Activated T-helper 1 cell treated with anti-CD3 and anti-CD28 coated beads, Interleukin-12 subunit alpha, Interleukin-12 subunit beta, Interleukin-2, Interleukin-4 antibody, amounts not matched to agents 30 ng/mL and 10 ng/mL and 1 ng/mL, durations not matched to agents 14 hours and 24 hours and 36 hours (primary cell): ENCODE measurements at regions not wholly inside any gene's neighbourhood (a gene's known extent, or its start where the extent isn't known, plus 50 kb on each side); places are given as distances from the start of the nearest gene placed in this dataset.
"Not testable (repeated sequence)": the region's sequence is repeated elsewhere in the genome, so short reads cannot be mapped to it uniquely, and the experiment has no call there.

Experiments
- DNase-seq: peaks from one replicate; pipeline ENCODE4 v3.0.0; 2021; ENCODE audit warnings: low spot score
- H3K27ac Mint-ChIP-seq: one replicate; pipeline ENCODE4 v1.8.0; 2021; ENCODE audit warnings: mild to moderate bottlenecking, mixed read lengths
- H3K27me3 Mint-ChIP-seq: one replicate; pipeline ENCODE4 v1.8.0; 2022; ENCODE audit warnings: mild to moderate bottlenecking, moderate library complexity, mixed read lengths; ENCODE audit not compliant: insufficient read depth
- H3K36me3 Mint-ChIP-seq: one replicate; pipeline ENCODE4 v1.8.0; 2021; ENCODE audit warnings: low read depth, mixed read lengths
- H3K4me1 Mint-ChIP-seq: one replicate; pipeline ENCODE4 v1.8.0; 2021; ENCODE audit warnings: low read depth, mixed read lengths
- H3K4me3 Mint-ChIP-seq: one replicate; pipeline ENCODE4 v1.8.0; 2021; ENCODE audit warnings: mild to moderate bottlenecking, moderate library complexity, mixed read lengths
- H3K9me3 Mint-ChIP-seq: one replicate; pipeline ENCODE4 v1.8.0; 2021; ENCODE audit warnings: mixed read lengths
- intact Hi-C: fragments of 100-400 bp; cut with micrococcal nuclease; formaldehyde crosslinking; loops from one replicate; pipeline ENCODE4 v1.15.1; 2024

DNA sequence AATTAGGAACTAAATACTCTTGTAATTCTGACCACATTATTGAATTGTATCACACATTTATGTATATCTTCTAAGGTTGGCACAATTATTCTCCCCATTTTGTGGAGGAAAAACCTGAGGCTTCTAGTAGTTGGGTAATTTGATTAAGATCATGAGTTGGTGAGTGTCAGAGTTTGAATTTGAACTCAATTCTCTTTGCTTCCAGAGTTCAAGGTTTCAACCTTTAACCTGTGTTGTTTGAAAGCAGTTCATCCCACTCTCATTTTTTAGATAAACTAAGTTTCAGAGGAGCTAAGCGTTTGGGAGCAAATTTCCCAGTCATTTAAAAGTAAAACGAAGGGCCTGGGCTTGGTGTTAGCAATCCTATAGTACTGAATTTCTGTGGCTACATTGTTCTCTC is 293.4 kb downstream of the ADGRL2 start:
- H3K4me3 Mint-ChIP-seq: no peak overlapping the region
- no peak for DNase-seq

GRCh38 chr1:82091729-82092128 is 291.0 kb downstream of the ADGRL2 start:
- Mint-ChIP-seq H3K4me1 (no peaks in the 10 kb centered on the region), H3K4me3 (no peak overlapping the region), H3K36me3 (no peaks in the 10 kb centered on the region), H3K27me3 (peaks cover 2% of the 10 kb centered on the region), H3K9me3 (no peaks in the 10 kb centered on the region), H3K27ac (no peak overlapping the region)
- no peak for DNase-seq
- intact Hi-C loops: no loop called here

More for the DNA sequence above, 293.4 kb downstream of the ADGRL2 start:
- no peak overlapping the region for H3K27ac Mint-ChIP-seq
- no peaks in the 10 kb centered on the region for H3K36me3 Mint-ChIP-seq
- peaks cover 2% of the 10 kb centered on the region for H3K27me3 Mint-ChIP-seq
- intact Hi-C loops: no loop called here
- H3K9me3 Mint-ChIP-seq: no peaks in the 10 kb centered on the region
- H3K4me1 Mint-ChIP-seq: no peaks in the 10 kb centered on the region

GRCh38 chr1:82091265-82091664 is 290.5 kb downstream of the ADGRL2 start:
- no peaks in the 10 kb centered on the region for H3K9me3 Mint-ChIP-seq
- DNase-seq: no peak
- no peaks in the 10 kb centered on the region for H3K4me1 Mint-ChIP-seq
- H3K27me3 Mint-ChIP-seq: peaks cover 2% of the 10 kb centered on the region
- intact Hi-C loops: no loop called here
- no peak overlapping the region for H3K27ac Mint-ChIP-seq
- no peaks in the 10 kb centered on the region for H3K36me3 Mint-ChIP-seq
- no peak overlapping the region for H3K4me3 Mint-ChIP-seq

GRCh38 chr1:82090104-82090503 is 289.4 kb downstream of the ADGRL2 start:
- Mint-ChIP-seq H3K4me3 (no peak overlapping the region), H3K27me3 (no peaks in the 10 kb centered on the region), H3K9me3 (no peaks in the 10 kb centered on the region), H3K4me1 (no peaks in the 10 kb centered on the region), H3K36me3 (no peaks in the 10 kb centered on the region), H3K27ac (no peak overlapping the region)
- intact Hi-C loops: no loop called here
- DNase-seq: no peak

DNA sequence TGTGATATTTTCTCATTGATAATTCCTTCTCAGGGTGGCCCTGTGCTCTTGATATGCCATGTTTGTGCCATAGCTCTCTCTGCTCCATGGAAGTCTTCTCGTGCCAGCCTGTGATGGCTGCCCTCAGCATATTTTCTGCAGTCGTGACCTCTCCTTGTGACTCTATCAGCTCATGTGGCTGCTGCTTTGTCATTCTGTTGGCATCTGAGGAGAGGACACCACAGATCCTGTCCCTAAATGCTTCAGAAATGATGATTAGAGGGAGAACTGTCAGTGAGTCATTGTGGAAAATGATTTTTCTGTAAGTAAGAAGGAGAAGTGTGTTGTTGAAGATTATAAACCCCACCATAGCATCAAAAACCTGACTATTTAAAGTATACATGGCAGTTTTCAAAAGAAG is 286.0 kb downstream of the ADGRL2 start:
- Mint-ChIP-seq H3K4me1 (no peaks in the 10 kb centered on the region), H3K36me3 (no peaks in the 10 kb centered on the region), H3K9me3 (no peaks in the 10 kb centered on the region), H3K27me3 (no peaks in the 10 kb centered on the region), H3K27ac (no peak overlapping the region), H3K4me3 (no peak overlapping the region)
- intact Hi-C loops: no loop called here
- DNase-seq: no peak

DNA sequence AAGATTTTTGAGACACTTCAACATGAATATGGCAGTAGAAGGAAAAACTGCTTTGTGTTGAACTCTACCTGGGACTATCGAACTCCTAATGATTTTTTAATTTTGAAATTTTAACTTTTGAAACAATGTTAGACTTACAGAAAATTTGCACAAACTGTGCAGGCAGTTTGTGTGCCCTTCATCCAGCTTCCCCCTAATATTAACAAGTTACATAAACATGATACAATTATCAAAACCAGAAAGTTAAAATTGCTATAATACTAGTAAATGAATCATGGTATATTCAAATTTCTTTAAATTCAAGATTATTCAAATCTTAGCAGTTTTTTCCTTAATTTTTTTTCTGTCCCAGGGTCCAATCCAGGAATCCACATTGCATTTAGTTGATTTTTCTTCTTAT is 278.9 kb downstream of the ADGRL2 start:
- intact Hi-C loops: no loop called here

GRCh38 chr1:82073659-82074058 is 272.9 kb downstream of the ADGRL2 start:
- Mint-ChIP-seq H3K36me3 (no peaks in the 10 kb centered on the region), H3K4me3 (no peak overlapping the region), H3K9me3 (no peaks in the 10 kb centered on the region), H3K27me3 (no peaks in the 10 kb centered on the region), H3K4me1 (no peaks in the 10 kb centered on the region), H3K27ac (no peak overlapping the region)
- DNase-seq: no peak
- intact Hi-C loops: no loop called here

More for the DNA sequence above, 278.9 kb downstream of the ADGRL2 start:
- no peaks in the 10 kb centered on the region for H3K27me3 Mint-ChIP-seq
- no peaks in the 10 kb centered on the region for H3K4me1 Mint-ChIP-seq
- H3K9me3 Mint-ChIP-seq: no peaks in the 10 kb centered on the region
- DNase-seq: no peak
- no peak overlapping the region for H3K27ac Mint-ChIP-seq
- H3K36me3 Mint-ChIP-seq: no peaks in the 10 kb centered on the region
- H3K4me3 Mint-ChIP-seq: no peak overlapping the region

- Mint-ChIP-seq H3K4me1 (no peaks in the 10 kb centered on the region), H3K36me3 (no peaks in the 10 kb centered on the region), H3K9me3 (no peaks in the 10 kb centered on the region), H3K4me3 (no peak overlapping the region), H3K27me3 (no peaks in the 10 kb centered on the region), H3K27ac (no peak overlapping the region)
- DNase-seq: no peak
- intact Hi-C loops: no loop called here
These were observed 272.3 kb downstream of the ADGRL2 start for GRCh38 chr1:82073071-82073470.

DNA sequence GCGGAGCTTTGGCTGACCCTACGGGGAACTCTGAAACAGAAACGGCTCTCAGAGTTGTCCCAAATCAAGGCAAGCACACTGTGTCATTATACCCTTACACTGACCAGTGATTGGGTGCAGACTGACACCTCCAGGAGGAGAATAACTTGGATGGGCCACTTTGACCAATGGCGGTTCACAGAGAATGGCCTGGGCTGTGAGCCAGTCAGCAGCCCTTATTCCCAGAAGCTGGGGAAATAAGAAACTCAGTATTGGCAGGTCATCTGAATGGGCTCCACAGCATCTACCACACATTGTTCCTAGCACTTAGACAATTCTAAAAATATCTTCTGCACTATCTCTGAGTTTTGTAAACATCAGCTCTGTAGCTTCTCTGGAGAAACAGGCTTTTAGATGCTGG is 265.2 kb downstream of the ADGRL2 start:
- no peak overlapping the region for H3K4me3 Mint-ChIP-seq

GRCh38 chr1:82064691-82065090 is 264.0 kb downstream of the ADGRL2 start:
- intact Hi-C loops: no loop called here

More for the DNA sequence above, 265.2 kb downstream of the ADGRL2 start:
- Mint-ChIP-seq H3K9me3 (no peaks in the 10 kb centered on the region), H3K27me3 (no peaks in the 10 kb centered on the region), H3K27ac (no peak overlapping the region), H3K4me1 (no peaks in the 10 kb centered on the region), H3K36me3 (no peaks in the 10 kb centered on the region)
- intact Hi-C loops: no loop called here
- DNase-seq: no peak

DNA sequence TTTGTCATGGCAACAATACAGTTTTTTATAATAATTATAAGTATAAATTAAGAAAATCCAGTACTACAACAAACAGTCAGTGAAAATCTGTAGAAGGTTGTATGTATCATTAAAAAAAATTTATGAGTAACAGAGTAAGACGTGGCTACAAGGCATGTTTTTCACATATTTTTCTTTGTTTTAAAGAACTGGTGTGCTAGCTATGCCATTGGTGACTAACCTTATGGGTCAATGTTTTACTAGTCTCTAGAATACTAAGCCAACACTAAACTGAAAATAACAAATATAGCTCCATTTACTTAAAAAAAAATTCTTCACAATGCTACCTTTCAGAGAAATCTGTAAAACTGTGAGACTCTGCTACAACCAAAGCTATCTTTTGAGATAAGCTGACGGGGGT is 261.5 kb downstream of the ADGRL2 start:
- no peak overlapping the region for H3K27ac Mint-ChIP-seq
- no peaks in the 10 kb centered on the region for H3K9me3 Mint-ChIP-seq
- no peaks in the 10 kb centered on the region for H3K27me3 Mint-ChIP-seq
- no peaks in the 10 kb centered on the region for H3K4me1 Mint-ChIP-seq
- intact Hi-C loops: no loop called here
- H3K36me3 Mint-ChIP-seq: no peaks in the 10 kb centered on the region
- DNase-seq: no peak
- H3K4me3 Mint-ChIP-seq: no peak overlapping the region

More at GRCh38 chr1:82064691-82065090, 264.0 kb downstream of the ADGRL2 start:
- H3K27ac Mint-ChIP-seq: no peak overlapping the region
- H3K9me3 Mint-ChIP-seq: no peaks in the 10 kb centered on the region
- no peaks in the 10 kb centered on the region for H3K4me1 Mint-ChIP-seq
- H3K36me3 Mint-ChIP-seq: no peaks in the 10 kb centered on the region
- no peak overlapping the region for H3K4me3 Mint-ChIP-seq
- H3K27me3 Mint-ChIP-seq: no peaks in the 10 kb centered on the region
- no peak for DNase-seq

DNA sequence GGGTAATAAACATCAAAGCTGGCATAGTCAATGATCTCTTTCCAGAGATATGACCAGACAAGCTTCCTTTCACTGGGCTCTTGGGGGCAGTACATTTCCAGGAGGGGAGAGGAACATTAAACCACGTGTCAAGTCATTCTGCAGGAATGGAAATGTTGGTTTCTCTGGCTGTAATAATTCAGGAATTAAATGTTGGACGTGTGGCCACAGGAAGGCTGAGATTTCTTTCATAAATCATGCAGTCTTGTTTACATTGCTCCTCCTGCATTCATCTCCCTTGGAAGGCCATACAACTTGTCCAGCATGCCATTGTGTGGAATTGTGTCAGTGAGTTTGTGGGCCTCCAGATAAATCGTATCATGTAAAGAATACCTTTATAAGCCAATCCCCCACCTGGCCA is 259.2 kb downstream of the ADGRL2 start:
- H3K4me3 Mint-ChIP-seq: no peak overlapping the region
- H3K27ac Mint-ChIP-seq: no peak overlapping the region
- no peaks in the 10 kb centered on the region for H3K9me3 Mint-ChIP-seq
- intact Hi-C loops: loop anchor here (10.0 kb wide), 1 partner anchor 55 kb away; no protein-coding TSS in a partner anchor
- no peaks in the 10 kb centered on the region for H3K36me3 Mint-ChIP-seq
- no peaks in the 10 kb centered on the region for H3K27me3 Mint-ChIP-seq
- DNase-seq: no peak
- no peaks in the 10 kb centered on the region for H3K4me1 Mint-ChIP-seq

GRCh38 chr1:82057011-82057410 is 256.3 kb downstream of the ADGRL2 start:
- H3K27me3 Mint-ChIP-seq: no peaks in the 10 kb centered on the region
- H3K9me3 Mint-ChIP-seq: no peaks in the 10 kb centered on the region
- intact Hi-C loops: loop anchor here (10.0 kb wide), 1 partner anchor 58 kb away; no protein-coding TSS in a partner anchor
- H3K4me3 Mint-ChIP-seq: no peak overlapping the region
- H3K27ac Mint-ChIP-seq: no peak overlapping the region
- H3K36me3 Mint-ChIP-seq: no peaks in the 10 kb centered on the region
- DNase-seq: no peak
- no peaks in the 10 kb centered on the region for H3K4me1 Mint-ChIP-seq

DNA sequence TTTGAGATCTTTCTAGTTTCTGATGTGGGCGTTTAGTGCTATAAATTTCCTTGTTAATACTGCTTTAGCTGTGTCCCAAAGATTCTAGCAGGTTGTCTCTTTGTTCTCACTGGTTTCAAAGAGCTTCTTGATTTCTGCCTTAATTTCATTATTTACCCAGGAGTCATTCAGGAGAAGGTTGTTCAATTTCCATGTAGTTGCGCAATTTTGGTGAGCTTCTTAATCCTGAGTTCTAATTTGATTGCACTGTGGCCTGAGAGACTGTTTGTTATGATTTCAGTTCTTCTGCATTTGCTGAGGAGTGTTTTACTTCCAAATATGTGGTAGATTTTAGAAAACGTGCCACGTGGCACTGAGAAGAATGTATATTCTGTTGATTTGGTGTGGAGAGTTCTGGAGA is 254.6 kb downstream of the ADGRL2 start:
- H3K4me3 Mint-ChIP-seq, H3K27me3 Mint-ChIP-seq, H3K27ac Mint-ChIP-seq, DNase-seq, H3K9me3 Mint-ChIP-seq, H3K4me1 Mint-ChIP-seq, H3K36me3 Mint-ChIP-seq: not testable (repeated sequence)
- intact Hi-C loops: loop anchor here (10.0 kb wide), 1 partner anchor 59 kb away; no protein-coding TSS in a partner anchor
